DMS114 treated with DMSO at 0.1 percent for 48 hours (cell line): ENCODE measurements at regions not wholly inside any gene's neighbourhood (a gene's known extent, or its start where the extent isn't known, plus 50 kb on each side); places are given as distances from the start of the nearest gene placed in this dataset.
"Not testable (repeated sequence)": the region's sequence is repeated elsewhere in the genome, so short reads cannot be mapped to it uniquely, and the experiment has no call there.

Experiments
- DNase-seq: peaks from one replicate; lab custom pipeline; 2025; ENCODE audit not compliant: unreplicated experiment; lab: John Stamatoyannopoulos, UW

GRCh38 chr10:53440601-53441000, 668.0 kb upstream of the MBL2 start:
- DNase-seq, result no peak

DNA sequence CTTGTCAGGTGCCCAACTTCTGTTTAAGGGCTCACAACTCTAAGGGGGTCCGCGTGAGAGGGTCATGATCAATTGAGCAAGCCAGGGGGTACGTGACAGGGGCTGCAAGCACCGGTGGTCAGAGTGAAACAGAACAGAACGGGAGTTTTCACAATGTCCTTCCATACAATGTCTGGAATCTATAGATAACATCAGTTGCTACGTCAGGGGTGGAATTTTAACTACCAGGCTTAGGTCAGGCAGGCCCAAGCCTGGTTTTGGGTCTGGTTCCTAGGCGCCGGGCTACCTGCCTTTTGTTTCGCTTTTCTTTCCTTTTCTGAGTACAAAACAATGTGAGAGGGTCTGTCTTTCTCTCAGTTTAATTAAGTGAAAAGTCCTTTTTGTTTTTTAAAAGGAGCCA, 666.5 kb upstream of the MBL2 start:
- DNase-seq, result not testable (repeated sequence)

DNA sequence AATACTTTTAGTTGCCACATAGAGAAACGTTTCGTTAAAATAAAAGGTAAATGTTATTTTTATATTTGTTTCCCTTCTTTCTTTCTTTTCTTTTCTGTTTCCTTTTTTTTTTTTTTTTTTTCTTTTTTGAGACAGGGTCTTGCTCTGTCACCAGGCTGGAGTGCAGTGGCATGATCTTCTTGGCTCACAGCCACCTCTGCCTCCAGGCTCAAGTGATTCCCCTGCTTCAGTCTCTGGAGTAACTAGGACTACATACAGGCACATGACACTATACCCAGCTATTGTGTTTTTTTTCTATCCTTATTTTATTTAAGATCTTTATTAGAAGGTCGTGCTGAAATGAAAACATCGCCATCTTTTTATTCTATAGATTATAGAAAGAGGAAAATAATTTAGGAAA, 661.8 kb upstream of the MBL2 start:
- no peak for DNase-seq

- no peak for DNase-seq
Observed at GRCh38 chr10:53432035-53432434, 659.5 kb upstream of the MBL2 start.

GRCh38 chr10:53430974-53431373, 658.4 kb upstream of the MBL2 start:
- no peak for DNase-seq

GRCh38 chr10:53430127-53430891, 657.7 kb upstream of the MBL2 start:
- no peak for DNase-seq

- no peak for DNase-seq
Observed at GRCh38 chr10:53422223-53422888, 649.8 kb upstream of the MBL2 start.

- DNase-seq, result no peak
Observed at GRCh38 chr10:53412651-53413050, 640.1 kb upstream of the MBL2 start.

- DNase-seq, result no peak
Observed at GRCh38 chr10:53406532-53406931, 633.9 kb upstream of the MBL2 start.

GRCh38 chr10:53403688-53404087, 631.1 kb upstream of the MBL2 start:
- no peak for DNase-seq

- DNase-seq, result no peak
Observed at GRCh38 chr10:53402594-53402993, 630.0 kb upstream of the MBL2 start.

DNA sequence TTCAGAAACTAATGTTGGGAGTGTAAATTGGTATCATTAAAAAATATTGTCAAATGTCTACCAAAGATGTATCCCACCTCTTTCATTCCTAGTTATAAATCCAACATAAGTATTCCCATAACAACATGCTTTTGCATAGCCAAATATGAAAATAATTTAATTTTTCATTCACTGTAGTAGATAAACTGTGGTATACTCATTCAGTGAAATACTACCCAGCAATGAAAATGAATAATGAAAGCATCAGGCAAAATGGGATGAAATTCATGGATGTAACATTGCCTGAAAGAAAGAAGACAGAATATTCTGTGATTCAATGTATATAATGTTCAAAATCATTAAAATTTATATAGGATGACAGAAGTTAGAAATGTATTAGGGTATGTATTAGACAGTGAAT, 629.0 kb upstream of the MBL2 start:
- DNase-seq, result no peak

GRCh38 chr10:53396876-53397275, 624.3 kb upstream of the MBL2 start:
- no peak for DNase-seq

GRCh38 chr10:53395449-53395848, 622.9 kb upstream of the MBL2 start:
- DNase-seq, result no peak

- no peak for DNase-seq
Observed at GRCh38 chr10:53387562-53387961, 615.0 kb upstream of the MBL2 start.

GRCh38 chr10:53382543-53382942, 610.0 kb upstream of the MBL2 start:
- DNase-seq, result no peak

GRCh38 chr10:53379956-53380355, 607.4 kb upstream of the MBL2 start:
- DNase-seq, result no peak

GRCh38 chr10:53370347-53370746, 597.8 kb upstream of the MBL2 start:
- DNase-seq, result no peak

GRCh38 chr10:53361936-53362335, 589.4 kb upstream of the MBL2 start:
- DNase-seq, result no peak

DNA sequence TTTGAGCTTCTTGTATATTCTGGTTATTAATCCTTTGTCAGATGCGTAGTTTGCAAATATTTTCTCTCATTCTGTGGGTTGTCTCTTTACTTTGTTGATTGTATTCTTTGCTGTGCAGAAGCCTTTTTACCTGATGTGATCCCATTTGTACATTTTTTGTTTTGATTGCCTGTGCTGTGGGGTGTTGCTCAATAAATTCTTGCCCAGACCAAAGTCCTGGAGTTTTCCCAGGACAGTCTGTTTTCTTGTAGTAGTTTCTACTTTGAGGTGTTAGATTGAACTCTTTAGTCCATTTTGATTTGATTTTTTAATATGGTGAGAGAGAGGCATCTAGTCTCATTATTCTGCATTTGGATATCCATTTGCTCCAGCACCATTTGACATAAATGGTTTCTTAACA, 588.7 kb upstream of the MBL2 start:
- DNase-seq, result no peak

DNA sequence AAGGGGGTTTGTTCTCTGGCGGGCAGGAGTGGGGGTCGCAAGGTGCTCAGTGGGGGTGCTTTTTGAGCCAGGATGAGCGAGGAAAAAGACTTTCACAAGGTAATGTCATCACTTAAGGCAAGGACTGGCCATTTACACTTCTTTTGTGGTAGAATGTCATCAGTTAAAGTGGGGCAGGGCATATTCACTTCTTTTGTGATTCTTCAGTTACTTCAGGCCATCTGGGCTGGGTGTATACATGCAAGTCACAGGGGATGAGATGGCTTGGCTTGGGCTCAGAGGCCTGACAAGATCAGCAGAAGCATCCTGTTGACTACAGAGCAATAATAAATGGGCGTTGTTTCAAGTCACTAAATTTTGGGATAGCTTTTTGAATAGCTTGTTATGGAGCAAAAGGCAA, 586.4 kb upstream of the MBL2 start:
- not testable (repeated sequence) for DNase-seq

DNA sequence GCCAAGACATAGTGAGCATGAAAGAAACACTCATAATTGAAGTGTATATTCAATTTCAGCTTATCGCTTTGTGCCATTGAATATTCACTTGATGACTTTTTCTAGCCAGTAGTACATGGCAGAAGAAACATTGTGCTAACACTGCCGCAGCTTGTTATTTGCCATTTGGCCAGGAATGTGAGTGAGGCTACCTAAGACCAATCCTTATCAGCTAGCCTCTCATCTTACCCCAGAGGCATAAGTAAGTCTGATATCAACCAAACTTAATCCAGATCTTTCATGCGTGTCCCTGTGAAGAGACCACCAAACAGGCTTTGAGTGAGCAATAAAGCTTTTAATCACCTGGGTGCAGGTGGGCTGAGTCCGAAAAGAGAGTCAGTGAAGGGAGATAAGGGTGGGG, 586.0 kb upstream of the MBL2 start:
- DNase-seq, result no peak

DNA sequence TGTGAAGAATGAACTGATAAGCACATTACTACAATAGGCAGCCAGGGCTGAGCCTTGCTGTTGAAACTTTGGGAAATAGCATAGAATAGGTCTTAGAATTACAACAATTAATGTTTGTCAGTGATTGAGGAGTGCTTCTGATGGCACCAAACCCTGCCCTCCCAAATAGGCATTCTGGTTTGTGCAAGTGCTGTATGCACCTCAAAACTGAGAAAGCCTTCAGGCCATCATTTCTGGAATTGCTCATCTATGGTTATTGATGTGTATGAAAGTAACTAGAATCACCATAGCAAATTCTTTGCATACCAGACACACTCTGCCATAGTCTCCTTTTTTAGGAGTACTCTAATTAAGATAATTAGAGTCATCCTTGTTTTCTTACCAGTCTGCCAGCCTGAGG, 585.0 kb upstream of the MBL2 start:
- DNase-seq, result no peak
